ENCODE measurements at regions not wholly inside any gene's neighbourhood (a gene's known extent, or its start where the extent isn't known, plus 50 kb on each side); places are given as distances from the start of the nearest gene placed in this dataset.

GRCh38 chr3:178022599-178022998 lies 513.6 kb upstream of the KCNMB2 start:
- no peak for TF ChIP-seq SUZ12 (IDR thresholded peaks at IDR 0.05; ENCODE audit: low read depth, low read length)
- no peak for TF ChIP-seq ZNF142 (CRISPR knock-in tag; IDR thresholded peaks at IDR 0.05)
- TF ChIP-seq EZH2 (conservative IDR thresholded peaks at IDR 0.05; ENCODE audit: low read depth, low read length), result no peak
- TF ChIP-seq ZFP1 (CRISPR knock-in tag; IDR thresholded peaks at IDR 0.05), result no peak
- TF ChIP-seq ZBTB33 (CRISPR knock-in tag; IDR thresholded peaks at IDR 0.05), result no peak
